ENCODE measurements at regions not wholly inside any gene's neighbourhood (a gene's known extent, or its start where the extent isn't known, plus 50 kb on each side); places are given as distances from the start of the nearest gene placed in this dataset.
A peak's percentile ranks its signal among the peaks of the same experiment; 100 is the strongest.

DNA sequence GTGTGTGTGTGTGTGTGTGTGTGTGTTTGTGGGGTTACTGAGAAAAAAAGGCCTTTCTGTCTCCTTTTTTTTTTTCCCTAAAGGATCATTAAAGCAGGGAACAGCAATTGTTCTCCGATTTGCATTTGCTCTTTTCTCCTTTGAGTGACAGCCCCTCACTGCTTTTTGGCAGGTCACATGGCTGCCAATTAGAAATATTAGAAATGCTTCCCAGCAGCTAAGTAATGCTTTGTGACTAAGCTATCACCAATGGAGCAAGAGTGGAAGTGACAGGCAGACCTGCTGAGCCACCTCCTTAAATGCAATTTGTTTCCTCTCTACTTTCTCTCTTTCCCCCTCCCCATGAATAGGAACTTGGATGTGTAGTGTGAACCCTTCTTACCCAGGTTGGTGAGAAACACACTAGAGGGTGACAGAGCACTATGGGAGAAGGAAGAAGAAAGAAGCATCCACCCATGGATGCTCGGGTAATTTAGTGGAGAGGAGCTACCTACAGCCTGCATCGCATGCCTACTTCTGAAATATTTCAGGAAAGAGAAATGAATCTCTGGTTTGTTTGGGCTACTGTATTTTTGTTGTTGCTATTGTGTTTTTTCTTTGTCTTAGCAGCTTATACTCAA lies 165.2 kb upstream of the PDZRN3 start:
- no peak for DNase-seq (ENCODE audit: low spot score in 2 of 2)
- Histone ChIP-seq H3K9me3 (no peaks in the 10 kb centered on the region), H3K4me1 (no peaks in the 10 kb centered on the region), H3K27ac (no peak overlapping the region), H3K27me3 (no peaks in the 10 kb centered on the region), H3K4me3 (no peak overlapping the region), H3K36me3 (no peaks in the 10 kb centered on the region)
- intact Hi-C loops (cut with DNase I; ENCODE audit: low total_unique reads): no loop called here
- no peak for TF ChIP-seq POLR2AphosphoS5 (IDR thresholded peaks at IDR 0.05)
- TF ChIP-seq POLR2A (IDR thresholded peaks at IDR 0.05): no peak
- TF ChIP-seq CTCF (IDR thresholded peaks at IDR 0.05): no peak

- Histone ChIP-seq H3K27me3 (no peaks in the 10 kb centered on the region), H3K36me3 (no peaks in the 10 kb centered on the region), H3K9me3 (no peaks in the 10 kb centered on the region), H3K27ac (no peak overlapping the region), H3K4me3 (no peak overlapping the region), H3K4me1 (no peaks in the 10 kb centered on the region)
- TF ChIP-seq POLR2A (IDR thresholded peaks at IDR 0.05): no peak
- no peak for TF ChIP-seq CTCF (IDR thresholded peaks at IDR 0.05)
- TF ChIP-seq POLR2AphosphoS5 (IDR thresholded peaks at IDR 0.05): no peak
- intact Hi-C loops (cut with DNase I; ENCODE audit: low total_unique reads): no loop called here
- DNase-seq (ENCODE audit: low spot score in 2 of 2): no peak
Measured at GRCh38 chr3:73787620-73788019, 162.9 kb upstream of the PDZRN3 start.

- Histone ChIP-seq H3K36me3 (no peaks in the 10 kb centered on the region), H3K4me1 (no peaks in the 10 kb centered on the region), H3K27me3 (no peaks in the 10 kb centered on the region), H3K4me3 (no peak overlapping the region), H3K9me3 (no peaks in the 10 kb centered on the region), H3K27ac (peak overlapping the region; percentile 48 to 52)
- no peak for TF ChIP-seq CTCF (IDR thresholded peaks at IDR 0.05)
- no peak for TF ChIP-seq POLR2AphosphoS5 (IDR thresholded peaks at IDR 0.05)
- no peak for TF ChIP-seq POLR2A (IDR thresholded peaks at IDR 0.05)
- DNase-seq (ENCODE audit: low spot score in 2 of 2): no peak
- intact Hi-C loops (cut with DNase I; ENCODE audit: low total_unique reads): no loop called here
Measured at GRCh38 chr3:73786998-73787397, 162.3 kb upstream of the PDZRN3 start.

GRCh38 chr3:73786321-73786807 lies 161.6 kb upstream of the PDZRN3 start:
- intact Hi-C loops (cut with DNase I; ENCODE audit: low total_unique reads): no loop called here
- Histone ChIP-seq H3K9me3 (no peaks in the 10 kb centered on the region), H3K4me3 (no peak overlapping the region), H3K27ac (peak overlapping the region; percentile 48 to 74), H3K4me1 (no peaks in the 10 kb centered on the region), H3K27me3 (no peaks in the 10 kb centered on the region), H3K36me3 (no peaks in the 10 kb centered on the region)
- DNase-seq (ENCODE audit: low spot score in 2 of 2): peak in 1 of 2 donors; percentile 49
- TF ChIP-seq POLR2A (IDR thresholded peaks at IDR 0.05) (no peak), CTCF (IDR thresholded peaks at IDR 0.05) (no peak), POLR2AphosphoS5 (IDR thresholded peaks at IDR 0.05) (no peak)

- H3K27ac ChIP-seq: peak overlapping the region in 1 of 2 donors; percentile 43
- intact Hi-C loops (cut with DNase I; ENCODE audit: low total_unique reads): no loop called here
- H3K9me3 ChIP-seq: no peaks in the 10 kb centered on the region
- no peaks in the 10 kb centered on the region for H3K27me3 ChIP-seq
- H3K4me3 ChIP-seq: no peak overlapping the region
- no peak for DNase-seq (ENCODE audit: low spot score in 2 of 2)
- H3K36me3 ChIP-seq: no peaks in the 10 kb centered on the region
- TF ChIP-seq CTCF (IDR thresholded peaks at IDR 0.05): no peak
- no peaks in the 10 kb centered on the region for H3K4me1 ChIP-seq
Measured at GRCh38 chr3:73784686-73785392, 160.1 kb upstream of the PDZRN3 start.

All from breast epithelium (tissue), 4 donors.